ENCODE measurements at regions not wholly inside any gene's neighbourhood (a gene's known extent, or its start where the extent isn't known, plus 50 kb on each side); places are given as distances from the start of the nearest gene placed in this dataset.
"Not testable (repeated sequence)": the region's sequence is repeated elsewhere in the genome, so short reads cannot be mapped to it uniquely, and the experiment has no call there.

- DNase-seq (ENCODE audit: low spot score), result peak; percentile 84
Measured at GRCh38 chr5:34436761-34437501, 219.2 kb upstream of the RAI14 start.

- no peak for DNase-seq (ENCODE audit: low spot score)
Measured at GRCh38 chr5:34439601-34440000, 216.5 kb upstream of the RAI14 start.

- DNase-seq (ENCODE audit: low spot score), result not testable (repeated sequence)
Measured at GRCh38 chr5:34441767-34442166, 214.4 kb upstream of the RAI14 start.

GRCh38 chr5:34447424-34447823, 208.7 kb upstream of the RAI14 start:
- no peak for DNase-seq (ENCODE audit: low spot score)

- no peak for DNase-seq (ENCODE audit: low spot score)
Measured at GRCh38 chr5:34449639-34450038, 206.5 kb upstream of the RAI14 start.

- no peak for DNase-seq (ENCODE audit: low spot score)
Measured at GRCh38 chr5:34450338-34450737, 205.8 kb upstream of the RAI14 start.

- no peak for DNase-seq (ENCODE audit: low spot score)
Measured at GRCh38 chr5:34452170-34452828, 203.8 kb upstream of the RAI14 start.

GRCh38 chr5:34455098-34455497, 201.0 kb upstream of the RAI14 start:
- no peak for DNase-seq (ENCODE audit: low spot score)

- no peak for DNase-seq (ENCODE audit: low spot score)
Measured at GRCh38 chr5:34459908-34460307, 196.2 kb upstream of the RAI14 start.

- no peak for DNase-seq (ENCODE audit: low spot score)
Measured at GRCh38 chr5:34460496-34460895, 195.6 kb upstream of the RAI14 start.

GRCh38 chr5:34464829-34465228, 191.3 kb upstream of the RAI14 start:
- DNase-seq (ENCODE audit: low spot score), result no peak

GRCh38 chr5:34465301-34465700, 190.8 kb upstream of the RAI14 start:
- peak; percentile 45 for DNase-seq (ENCODE audit: low spot score)

GRCh38 chr5:34466519-34467388, 189.4 kb upstream of the RAI14 start:
- DNase-seq (ENCODE audit: low spot score), result not testable (repeated sequence)

GRCh38 chr5:34467436-34467835, 188.7 kb upstream of the RAI14 start:
- no peak for DNase-seq (ENCODE audit: low spot score)

GRCh38 chr5:34467984-34468383, 188.1 kb upstream of the RAI14 start:
- DNase-seq (ENCODE audit: low spot score), result not testable (repeated sequence)

GRCh38 chr5:34469971-34470370, 186.2 kb upstream of the RAI14 start:
- no peak for DNase-seq (ENCODE audit: low spot score)

- DNase-seq (ENCODE audit: low spot score), result peak; percentile 69
Measured at GRCh38 chr5:34474573-34475021, 181.5 kb upstream of the RAI14 start.

- DNase-seq (ENCODE audit: low spot score), result no peak
Measured at GRCh38 chr5:34475249-34475966, 180.7 kb upstream of the RAI14 start.

GRCh38 chr5:34476941-34477565, 179.1 kb upstream of the RAI14 start:
- DNase-seq (ENCODE audit: low spot score), result no peak

- no peak for DNase-seq (ENCODE audit: low spot score)
Measured at GRCh38 chr5:34480810-34481528, 175.2 kb upstream of the RAI14 start.

Data from H4 (cell line).